ENCODE measurements at regions not wholly inside any gene's neighbourhood (a gene's known extent, or its start where the extent isn't known, plus 50 kb on each side); places are given as distances from the start of the nearest gene placed in this dataset.

DNA sequence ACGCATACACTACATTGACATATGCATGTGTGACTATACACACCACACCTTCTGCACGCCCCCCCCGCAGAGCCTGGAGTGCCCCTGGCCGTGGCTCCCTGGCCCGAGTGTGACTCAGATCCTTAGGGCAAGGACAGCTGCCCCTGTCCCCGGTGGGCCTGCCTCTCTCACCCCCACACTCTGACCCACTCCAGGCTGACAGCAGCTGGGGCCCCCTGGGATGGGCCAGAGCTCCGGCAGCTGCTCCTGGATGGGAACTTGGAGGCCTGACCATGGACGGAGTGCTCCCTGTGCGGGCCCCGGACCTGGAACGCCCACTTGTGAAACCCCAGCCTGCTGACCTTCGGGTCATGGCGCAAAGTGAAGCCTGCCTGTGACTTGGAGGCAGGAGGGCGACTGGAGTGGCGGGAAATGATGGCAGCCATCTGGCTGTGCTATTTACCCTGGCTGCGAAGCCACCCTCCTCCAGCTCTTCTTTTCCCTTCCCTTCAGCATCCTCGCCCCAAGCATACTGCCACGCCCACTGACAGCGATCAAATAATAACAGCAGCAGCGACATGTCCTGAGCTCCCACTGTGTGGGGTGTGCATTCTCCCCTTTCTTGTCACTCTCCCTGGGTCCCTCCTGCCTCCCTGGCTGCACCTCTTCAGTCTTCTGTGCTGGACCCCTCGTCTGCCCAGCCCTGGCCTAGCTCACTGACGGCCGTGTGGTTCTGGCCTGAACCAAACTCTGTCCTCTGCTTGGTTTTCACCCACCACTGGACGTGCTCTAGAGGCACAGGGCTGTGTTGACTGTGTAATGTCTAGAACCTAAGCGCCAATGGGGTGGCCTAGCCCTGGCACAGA, 90.7 kb upstream of the MEF2A start:
- DNase-seq, result peak; percentile 34
- Histone ChIP-seq H3K4me3 (ENCODE audit: insufficient read depth, low read depth, low read length) (no peak overlapping the region), H3K27me3 (ENCODE audit: control insufficient read depth, insufficient read depth, low read length) (no peaks in the 10 kb centered on the region), H3K36me3 (replicated peaks; ENCODE audit: control insufficient read depth, insufficient read depth, low read length) (no peaks in the 10 kb centered on the region)

DNA sequence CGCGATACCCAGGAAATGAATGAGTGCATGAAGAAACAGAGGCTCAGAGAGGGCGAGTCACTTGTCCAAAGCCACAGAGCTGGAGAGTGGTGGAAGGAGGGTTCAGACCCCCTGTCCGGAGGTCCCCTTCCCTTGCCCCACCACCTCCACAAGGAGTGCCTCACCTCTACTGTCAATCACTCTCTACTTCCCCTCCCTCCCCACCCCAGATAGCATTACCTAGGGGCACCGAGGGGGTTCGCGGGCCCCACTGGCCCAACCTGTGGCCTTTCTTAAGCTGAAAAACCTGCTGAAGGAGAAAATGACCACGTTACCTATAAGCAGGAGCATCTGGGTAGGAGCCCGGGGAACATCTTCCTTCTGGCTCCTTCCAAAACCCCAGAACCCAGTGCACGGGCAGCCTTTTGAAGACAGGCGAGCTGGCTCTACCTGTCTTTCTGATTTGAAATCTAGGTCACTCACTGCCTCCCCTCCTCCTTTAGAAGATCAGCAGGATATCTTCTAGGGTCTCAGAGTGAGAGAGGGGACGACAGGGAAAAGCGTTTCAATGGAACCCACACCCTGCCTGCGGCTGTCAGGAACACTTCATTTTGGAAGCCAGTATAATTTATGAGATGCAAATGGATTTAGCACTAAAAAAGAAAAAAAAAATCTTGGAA, 89.9 kb upstream of the MEF2A start:
- H3K4me3 ChIP-seq (ENCODE audit: insufficient read depth, low read depth, low read length), result no peak overlapping the region
- no peaks in the 10 kb centered on the region for H3K27me3 ChIP-seq (ENCODE audit: control insufficient read depth, insufficient read depth, low read length)
- peak; percentile 28 for DNase-seq
- H3K36me3 ChIP-seq (replicated peaks; ENCODE audit: control insufficient read depth, insufficient read depth, low read length), result no peaks in the 10 kb centered on the region

- no peak overlapping the region for H3K4me3 ChIP-seq (ENCODE audit: insufficient read depth, low read depth, low read length)
- no peaks in the 10 kb centered on the region for H3K27me3 ChIP-seq (ENCODE audit: control insufficient read depth, insufficient read depth, low read length)
- no peaks in the 10 kb centered on the region for H3K36me3 ChIP-seq (replicated peaks; ENCODE audit: control insufficient read depth, insufficient read depth, low read length)
- DNase-seq, result peak; percentile 43
Measured at GRCh38 chr15:99476413-99477222, 89.2 kb upstream of the MEF2A start.

DNA sequence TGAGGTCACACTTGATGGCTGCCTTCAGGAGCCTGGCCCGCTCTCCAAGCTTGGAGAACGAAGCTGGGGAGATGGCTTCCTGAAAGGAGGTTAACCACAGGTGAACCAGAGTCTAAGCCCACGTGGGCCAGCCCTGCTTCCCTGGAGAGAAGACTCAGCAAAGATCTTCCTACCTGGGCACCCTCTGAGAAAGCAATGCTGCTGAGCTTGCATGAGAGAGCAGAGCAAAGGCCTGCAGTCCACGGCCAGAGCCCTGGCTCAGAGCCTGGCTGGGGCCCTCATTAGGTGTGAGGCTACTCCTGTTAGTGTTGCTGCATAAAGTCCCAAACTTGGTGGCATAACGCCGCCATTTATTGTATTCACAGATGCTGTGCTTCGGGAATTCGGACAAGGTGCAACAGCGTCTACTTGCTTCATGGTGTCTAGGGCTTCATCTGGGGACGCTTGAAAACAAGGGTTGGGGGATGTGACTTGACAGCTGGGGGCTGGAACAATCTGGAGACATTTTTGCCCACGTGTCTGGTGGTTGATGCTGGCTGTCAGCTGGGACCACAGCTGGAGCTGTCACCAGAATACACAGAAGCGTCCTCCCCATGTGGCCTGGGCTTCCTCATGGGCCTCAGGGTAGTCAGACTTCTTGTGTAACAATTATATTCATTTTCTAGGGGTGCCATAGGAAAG, 87.9 kb upstream of the MEF2A start:
- Histone ChIP-seq H3K27me3 (ENCODE audit: control insufficient read depth, insufficient read depth, low read length) (no peaks in the 10 kb centered on the region), H3K4me3 (ENCODE audit: insufficient read depth, low read depth, low read length) (no peak overlapping the region), H3K36me3 (replicated peaks; ENCODE audit: control insufficient read depth, insufficient read depth, low read length) (no peaks in the 10 kb centered on the region)
- DNase-seq, result no peak

- H3K4me3 ChIP-seq (ENCODE audit: insufficient read depth, low read depth, low read length), result no peak overlapping the region
- no peaks in the 10 kb centered on the region for H3K36me3 ChIP-seq (replicated peaks; ENCODE audit: control insufficient read depth, insufficient read depth, low read length)
- H3K27me3 ChIP-seq (ENCODE audit: control insufficient read depth, insufficient read depth, low read length), result no peaks in the 10 kb centered on the region
- DNase-seq, result no peak
Measured at GRCh38 chr15:99478977-99479376, 86.8 kb upstream of the MEF2A start.

DNA sequence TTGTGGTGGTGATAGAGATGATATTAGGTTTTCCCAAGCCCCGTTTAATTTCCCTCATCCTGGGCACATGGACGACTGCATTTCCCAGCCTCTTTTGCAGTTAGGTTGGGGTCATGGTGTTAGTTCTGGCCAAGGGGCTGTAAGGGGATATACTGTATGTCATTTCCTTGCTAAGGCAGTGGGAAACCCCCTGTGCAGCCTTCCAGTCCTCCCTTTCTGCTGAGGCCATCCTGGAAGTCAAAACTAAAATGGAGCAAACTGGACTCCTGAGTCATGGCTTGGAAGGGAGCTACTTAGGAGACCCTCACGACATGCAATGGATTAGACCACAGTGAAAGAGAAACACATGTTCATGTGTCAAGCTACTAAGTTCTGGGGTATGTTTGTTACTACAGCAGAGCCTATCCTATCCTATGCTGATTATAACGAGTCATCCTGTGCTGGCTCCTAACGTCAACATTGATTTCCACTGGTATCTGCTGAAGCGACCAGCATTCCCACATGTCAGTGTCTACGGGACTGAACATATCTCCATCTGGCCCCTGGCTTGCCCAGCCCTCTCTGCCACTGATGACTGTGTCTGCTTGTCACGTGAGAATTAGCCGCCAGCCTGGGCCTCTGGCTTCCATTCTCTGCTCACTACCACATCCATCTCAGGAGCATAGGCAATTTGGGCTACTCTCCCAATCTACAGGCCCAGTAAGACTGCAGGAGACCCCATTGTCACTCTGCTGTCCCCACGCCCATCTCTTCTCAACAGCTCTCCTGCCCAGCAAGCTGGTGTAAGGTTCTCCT, 85.6 kb upstream of the MEF2A start:
- no peaks in the 10 kb centered on the region for H3K27me3 ChIP-seq (ENCODE audit: control insufficient read depth, insufficient read depth, low read length)
- DNase-seq, result no peak
- no peaks in the 10 kb centered on the region for H3K36me3 ChIP-seq (replicated peaks; ENCODE audit: control insufficient read depth, insufficient read depth, low read length)
- H3K4me3 ChIP-seq (ENCODE audit: insufficient read depth, low read depth, low read length), result no peak overlapping the region

- peaks cover 3% of the 10 kb centered on the region; the same call in 1 of the 2 replicates for H3K27me3 ChIP-seq (ENCODE audit: control insufficient read depth, insufficient read depth, low read length)
- DNase-seq, result no peak
- H3K36me3 ChIP-seq (replicated peaks; ENCODE audit: control insufficient read depth, insufficient read depth, low read length), result no peaks in the 10 kb centered on the region
- no peak overlapping the region for H3K4me3 ChIP-seq (ENCODE audit: insufficient read depth, low read depth, low read length)
Measured at GRCh38 chr15:99481113-99481950, 84.5 kb upstream of the MEF2A start.

GRCh38 chr15:99481951-99482230, 83.9 kb upstream of the MEF2A start:
- no peak for DNase-seq
- Histone ChIP-seq H3K4me3 (ENCODE audit: insufficient read depth, low read depth, low read length) (no peak overlapping the region), H3K27me3 (ENCODE audit: control insufficient read depth, insufficient read depth, low read length) (peaks cover 3% of the 10 kb centered on the region; the same call in 1 of the 2 replicates), H3K36me3 (replicated peaks; ENCODE audit: control insufficient read depth, insufficient read depth, low read length) (no peaks in the 10 kb centered on the region)

DNA sequence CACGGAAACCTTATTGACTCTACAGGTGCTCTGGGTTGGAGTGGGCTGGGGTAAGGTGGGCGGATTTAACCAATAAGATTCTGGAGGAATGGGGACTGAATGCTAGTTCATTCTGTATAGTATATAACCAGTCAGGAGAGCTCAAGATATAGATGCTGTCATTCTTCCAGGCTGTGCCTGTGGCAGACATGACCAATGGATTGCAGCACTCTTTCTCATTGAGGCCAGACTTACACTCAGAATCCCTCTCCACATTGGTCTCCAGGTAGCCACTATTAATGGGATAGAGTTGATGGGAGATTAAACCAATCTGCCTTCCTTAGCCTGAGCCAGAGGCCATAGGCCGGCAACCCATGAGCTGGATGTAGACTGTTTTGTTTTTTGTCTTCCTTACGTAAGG, 82.8 kb upstream of the MEF2A start:
- no peaks in the 10 kb centered on the region for H3K36me3 ChIP-seq (replicated peaks; ENCODE audit: control insufficient read depth, insufficient read depth, low read length)
- no peak for DNase-seq
- H3K4me3 ChIP-seq (ENCODE audit: insufficient read depth, low read depth, low read length), result no peak overlapping the region

GRCh38 chr15:99485153-99485961, 80.4 kb upstream of the MEF2A start:
- peak; percentile 44 for DNase-seq
- peaks cover 3% of the 10 kb centered on the region; the same call in 1 of the 2 replicates for H3K27me3 ChIP-seq (ENCODE audit: control insufficient read depth, insufficient read depth, low read length)
- H3K36me3 ChIP-seq (replicated peaks; ENCODE audit: control insufficient read depth, insufficient read depth, low read length), result no peaks in the 10 kb centered on the region
- H3K4me3 ChIP-seq (ENCODE audit: insufficient read depth, low read depth, low read length), result no peak overlapping the region

More for the DNA sequence above, 82.8 kb upstream of the MEF2A start:
- peaks cover 3% of the 10 kb centered on the region; the same call in 1 of the 2 replicates for H3K27me3 ChIP-seq (ENCODE audit: control insufficient read depth, insufficient read depth, low read length)

DNA sequence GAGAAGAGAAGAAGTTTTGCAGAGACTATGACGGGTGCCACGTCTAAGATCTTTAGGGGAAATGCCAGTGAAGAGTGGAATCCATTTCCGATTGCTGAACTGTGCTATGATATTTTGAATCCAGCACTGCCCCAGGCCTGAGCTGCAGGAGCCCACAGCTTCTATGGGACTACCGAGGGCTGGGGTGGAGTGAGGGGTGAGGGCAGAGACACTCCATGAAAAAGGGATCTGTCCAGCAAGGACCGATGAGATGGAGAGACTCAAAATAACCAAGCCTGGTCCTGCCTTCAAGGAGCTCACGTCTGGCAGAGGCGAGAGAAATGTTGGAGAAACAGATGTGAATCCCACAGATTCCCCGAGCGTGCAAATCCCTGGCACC, 79.8 kb upstream of the MEF2A start:
- H3K4me3 ChIP-seq (ENCODE audit: insufficient read depth, low read depth, low read length), result peak overlapping the region; percentile 51
- H3K27me3 ChIP-seq (ENCODE audit: control insufficient read depth, insufficient read depth, low read length), result peaks cover 3% of the 10 kb centered on the region; the same call in 1 of the 2 replicates
- DNase-seq, result peak; percentile 51
- no peaks in the 10 kb centered on the region for H3K36me3 ChIP-seq (replicated peaks; ENCODE audit: control insufficient read depth, insufficient read depth, low read length)
